Prostate gland (tissue), 2 donors: ENCODE measurements at regions not wholly inside any gene's neighbourhood (a gene's known extent, or its start where the extent isn't known, plus 50 kb on each side); places are given as distances from the start of the nearest gene placed in this dataset.

ENCODE experiments used
- POLR2AphosphoS5 ChIP-seq: sonication (generic); formaldehyde crosslinking; IDR thresholded peaks from one replicate; pipeline ENCODE4 v1.6.1; 2017; ENCODE audit warnings: antibody characterized with exemption
- TF ChIP-seq, protein P1 (sequence below), 4 experiments: fragments of 200-600 bp in 2 of 4; fragments of 450-650 bp in 2 of 4; sonication (generic) in 2 of 4; IDR thresholded peaks; 1 replicate in 3 of 4; 2 replicates in 1 of 4; pipeline ENCODE4 v1.5.1; 2016 to 2019; ENCODE audit warnings: antibody characterized with exemption in 4 of 4, mild to moderate bottlenecking in 2 of 4, moderate library complexity in 2 of 4

DNA sequence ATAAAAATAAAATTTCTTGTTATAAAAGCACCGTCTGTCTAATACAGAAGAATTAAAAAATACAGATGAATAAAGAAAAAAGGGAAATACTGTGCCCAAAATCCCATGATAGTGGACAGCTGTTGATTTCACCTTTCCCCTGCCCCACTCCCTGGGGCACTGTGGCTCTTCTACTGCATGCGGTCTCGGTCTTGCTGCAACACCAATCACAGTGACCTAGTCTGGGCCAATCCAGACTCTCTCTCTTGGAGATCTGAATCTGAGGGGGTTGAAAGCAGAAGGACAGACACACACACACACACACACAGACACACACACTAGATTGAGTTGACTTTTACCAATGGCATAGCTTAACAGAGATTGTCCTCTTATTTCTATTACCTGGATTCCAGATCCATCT lies 70.5 kb upstream of the FYN start:
- TF ChIP-seq, protein P1, sequence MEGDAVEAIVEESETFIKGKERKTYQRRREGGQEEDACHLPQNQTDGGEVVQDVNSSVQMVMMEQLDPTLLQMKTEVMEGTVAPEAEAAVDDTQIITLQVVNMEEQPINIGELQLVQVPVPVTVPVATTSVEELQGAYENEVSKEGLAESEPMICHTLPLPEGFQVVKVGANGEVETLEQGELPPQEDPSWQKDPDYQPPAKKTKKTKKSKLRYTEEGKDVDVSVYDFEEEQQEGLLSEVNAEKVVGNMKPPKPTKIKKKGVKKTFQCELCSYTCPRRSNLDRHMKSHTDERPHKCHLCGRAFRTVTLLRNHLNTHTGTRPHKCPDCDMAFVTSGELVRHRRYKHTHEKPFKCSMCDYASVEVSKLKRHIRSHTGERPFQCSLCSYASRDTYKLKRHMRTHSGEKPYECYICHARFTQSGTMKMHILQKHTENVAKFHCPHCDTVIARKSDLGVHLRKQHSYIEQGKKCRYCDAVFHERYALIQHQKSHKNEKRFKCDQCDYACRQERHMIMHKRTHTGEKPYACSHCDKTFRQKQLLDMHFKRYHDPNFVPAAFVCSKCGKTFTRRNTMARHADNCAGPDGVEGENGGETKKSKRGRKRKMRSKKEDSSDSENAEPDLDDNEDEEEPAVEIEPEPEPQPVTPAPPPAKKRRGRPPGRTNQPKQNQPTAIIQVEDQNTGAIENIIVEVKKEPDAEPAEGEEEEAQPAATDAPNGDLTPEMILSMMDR (IDR thresholded peaks at IDR 0.05), result no peak
- TF ChIP-seq POLR2AphosphoS5, result no peak
